Sciatic nerve (tissue), 2 donors: ENCODE measurements at regions not wholly inside any gene's neighbourhood (a gene's known extent, or its start where the extent isn't known, plus 50 kb on each side); places are given as distances from the start of the nearest gene placed in this dataset.

Experiments
- ATAC-seq: fragments of 200-7000 bp; cut with Tn5 transposase; one replicate; pipeline ENCODE4 v1.9.1; 2020; ENCODE audit warnings: mild to moderate bottlenecking, moderate library complexity
- DNase-seq: peaks from one replicate; pipeline ENCODE4 v3.0.0-alpha.2; 2020; ENCODE audit warnings: low spot score
- intact Hi-C: fragments of 100-400 bp; cut with DNase I; formaldehyde crosslinking; loops from one replicate; pipeline ENCODE4 v1.14.2; 2022
- donor health status: DM: no; HTN: no; CAD: no.
- donor health status: DM: no; HTN: no; CAD: no.

- no peak for ATAC-seq
- intact Hi-C loops: no loop called here
- no peak for DNase-seq
Observed at GRCh38 chr3:94543161-94543560, 480.3 kb downstream of the NSUN3 start.

DNA sequence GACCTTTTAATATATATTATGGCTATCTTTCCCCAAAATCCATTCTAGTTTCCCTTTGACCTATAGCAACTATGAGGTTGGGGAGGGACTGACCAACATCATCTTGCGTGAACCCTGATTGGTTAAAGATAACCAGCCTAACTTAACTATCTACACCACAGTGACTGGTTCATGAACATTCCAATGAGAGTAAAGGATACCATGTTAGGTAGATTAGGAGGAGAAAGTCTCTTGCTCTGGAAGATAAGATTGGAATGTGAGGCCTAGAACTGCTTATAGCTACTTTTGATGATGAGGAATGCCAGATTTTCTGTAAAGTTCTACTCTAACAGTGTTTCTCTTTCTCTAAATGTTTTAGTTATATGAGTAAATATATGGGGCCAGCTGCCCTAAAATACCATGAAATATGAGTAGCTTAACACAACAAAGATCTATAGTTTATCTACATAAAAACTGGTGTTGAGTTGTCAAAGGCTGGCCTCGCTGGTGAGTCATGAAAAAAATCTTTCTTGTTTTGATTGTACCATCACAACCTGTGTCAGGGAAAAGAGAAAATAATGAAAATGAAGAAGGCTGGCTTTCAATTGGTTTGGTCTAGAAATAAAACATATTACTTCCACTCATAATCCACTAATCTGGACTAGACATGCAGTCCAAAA is 481.4 kb downstream of the NSUN3 start:
- DNase-seq: no peak
- intact Hi-C loops: no loop called here
- no peak for ATAC-seq

- ATAC-seq: no peak
- intact Hi-C loops: no loop called here
Observed at GRCh38 chr3:94548581-94549316, 485.9 kb downstream of the NSUN3 start.

GRCh38 chr3:94561094-94561493 is 498.2 kb downstream of the NSUN3 start:
- no peak for DNase-seq
- intact Hi-C loops: no loop called here
- no peak for ATAC-seq

More at GRCh38 chr3:94548581-94549316, 485.9 kb downstream of the NSUN3 start:
- DNase-seq: no peak

- DNase-seq (no peak), ATAC-seq (no peak)
- intact Hi-C loops: no loop called here
Observed at GRCh38 chr3:94564247-94564646, 501.4 kb downstream of the NSUN3 start.

DNA sequence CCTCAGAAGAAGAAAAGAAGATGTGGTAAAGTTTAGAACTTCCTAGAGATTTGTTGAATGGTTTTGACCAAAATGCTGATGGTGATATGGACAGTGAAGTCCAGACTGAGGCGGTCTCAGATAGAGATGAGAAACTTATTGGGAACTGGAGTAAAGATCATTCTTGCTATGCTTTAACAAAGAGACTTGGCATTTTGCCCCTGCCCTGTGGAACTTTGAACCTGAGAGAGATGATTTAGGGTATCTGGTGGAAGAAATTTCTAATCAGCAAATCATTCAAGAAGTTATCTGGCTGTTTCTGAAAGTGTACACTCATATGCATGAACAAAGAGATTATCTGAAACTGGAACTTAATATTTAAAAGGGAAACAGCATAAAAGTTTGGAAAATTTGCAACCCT is 505.2 kb downstream of the NSUN3 start:
- DNase-seq: no peak
- intact Hi-C loops: no loop called here
- ATAC-seq: no peak

GRCh38 chr3:94573337-94573736 is 510.5 kb downstream of the NSUN3 start:
- intact Hi-C loops: no loop called here
- ATAC-seq (no peak), DNase-seq (no peak)

GRCh38 chr3:94587291-94587690 is 524.4 kb downstream of the NSUN3 start:
- intact Hi-C loops: no loop called here
- ATAC-seq (no peak), DNase-seq (no peak)

DNA sequence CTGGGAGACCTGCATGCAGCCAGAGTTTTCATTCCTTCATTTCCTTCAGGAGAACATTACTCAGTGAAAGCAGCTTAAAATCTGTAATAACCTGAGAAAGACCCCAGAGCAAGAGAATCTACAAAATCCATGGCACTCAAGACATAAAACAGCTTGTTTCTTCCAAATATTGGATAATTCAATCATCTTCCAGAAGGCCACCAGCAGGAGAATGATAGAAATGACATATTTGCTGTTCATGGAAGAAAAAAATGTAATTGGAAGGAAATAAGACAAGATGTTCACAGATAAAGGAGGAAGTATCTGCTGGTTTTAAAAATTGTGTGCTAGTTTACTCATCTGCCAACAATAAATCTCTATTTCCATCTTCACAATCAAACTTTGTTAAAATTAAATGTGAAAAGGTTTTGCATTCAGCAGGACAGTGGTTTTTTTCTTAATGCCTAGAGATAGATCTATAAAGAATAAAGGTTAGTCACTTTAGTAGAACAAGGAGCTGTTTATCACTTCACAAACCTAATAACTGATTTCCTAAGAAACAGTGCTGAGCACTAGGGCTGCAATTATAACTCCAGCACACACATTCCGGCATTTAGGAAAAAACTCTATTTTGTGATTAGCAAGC is 530.8 kb downstream of the NSUN3 start:
- intact Hi-C loops: no loop called here
- ATAC-seq (no peak), DNase-seq (no peak)

GRCh38 chr3:94596141-94596540 is 533.3 kb downstream of the NSUN3 start:
- DNase-seq (no peak), ATAC-seq (no peak)
- intact Hi-C loops: no loop called here

DNA sequence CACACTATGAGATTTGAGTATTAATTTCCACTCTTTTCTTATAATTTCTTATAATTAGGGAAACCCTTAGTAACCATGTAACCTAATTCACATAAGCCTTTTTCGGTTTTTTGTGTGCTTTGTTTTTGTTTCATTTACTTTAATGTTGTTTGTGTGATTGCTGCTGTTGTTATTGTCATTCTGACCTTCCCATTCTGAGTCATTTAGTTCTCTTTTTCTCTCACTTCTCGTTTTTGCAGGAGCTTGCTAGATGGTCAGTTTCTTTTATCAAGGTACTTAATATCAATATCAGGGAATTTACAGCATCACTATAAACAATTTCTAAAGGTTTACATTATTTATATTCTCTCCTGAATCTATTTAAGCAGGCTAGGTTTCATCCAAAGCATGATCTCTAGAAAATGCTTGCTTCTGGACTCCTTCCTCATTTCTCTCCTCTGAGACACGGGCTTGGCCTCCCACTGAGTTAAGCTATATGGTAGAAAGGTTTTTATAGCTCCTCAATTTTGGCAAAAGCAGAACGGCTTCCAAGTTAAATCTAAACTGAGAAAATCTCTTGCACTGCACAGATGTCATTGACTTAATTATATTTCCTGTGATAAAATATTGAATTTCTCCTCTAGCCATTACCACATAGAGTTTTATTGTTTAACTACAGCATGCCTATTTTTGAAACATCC is 534.2 kb downstream of the NSUN3 start:
- ATAC-seq (no peak), DNase-seq (no peak)
- intact Hi-C loops: no loop called here

DNA sequence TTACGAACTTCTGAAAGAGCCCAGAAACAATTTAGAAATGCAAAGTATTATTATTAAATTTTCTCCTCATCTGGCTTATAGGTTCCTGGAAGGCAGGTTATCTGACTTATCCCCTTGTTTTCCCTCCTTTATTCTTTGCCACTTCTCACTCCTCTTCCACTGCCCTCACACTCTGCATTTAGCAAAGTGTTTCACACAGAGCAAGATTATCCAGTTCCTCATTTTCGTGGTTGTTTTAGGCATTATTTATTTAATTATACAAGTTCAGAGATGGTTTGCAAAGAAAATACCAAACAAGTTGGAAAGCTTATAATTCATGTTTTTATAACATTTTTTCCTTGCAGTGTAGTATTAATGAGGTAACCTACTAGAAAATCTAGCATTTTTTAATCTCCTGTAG is 544.9 kb downstream of the NSUN3 start:
- intact Hi-C loops: no loop called here
- no peak for ATAC-seq
- DNase-seq: no peak

DNA sequence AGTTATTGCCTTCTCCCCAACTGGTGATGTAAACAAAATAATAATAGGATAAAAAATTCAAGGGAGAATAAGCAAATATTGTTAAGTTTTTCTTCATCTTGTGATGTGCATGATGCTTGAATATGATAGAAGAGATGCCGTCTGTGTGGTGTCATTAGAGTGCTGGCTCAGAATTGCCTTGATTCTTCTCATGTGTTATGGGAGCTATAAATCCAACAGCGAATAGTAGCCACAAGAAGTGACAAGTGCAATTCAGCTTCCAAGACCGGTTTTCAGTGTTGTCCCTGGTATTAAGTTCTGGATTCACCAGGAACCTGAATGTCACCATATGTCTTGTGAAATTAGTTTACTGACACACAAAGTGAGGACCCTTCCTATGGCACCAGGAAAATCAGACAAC is 547.0 kb downstream of the NSUN3 start:
- DNase-seq (no peak), ATAC-seq (no peak)
- intact Hi-C loops: no loop called here

DNA sequence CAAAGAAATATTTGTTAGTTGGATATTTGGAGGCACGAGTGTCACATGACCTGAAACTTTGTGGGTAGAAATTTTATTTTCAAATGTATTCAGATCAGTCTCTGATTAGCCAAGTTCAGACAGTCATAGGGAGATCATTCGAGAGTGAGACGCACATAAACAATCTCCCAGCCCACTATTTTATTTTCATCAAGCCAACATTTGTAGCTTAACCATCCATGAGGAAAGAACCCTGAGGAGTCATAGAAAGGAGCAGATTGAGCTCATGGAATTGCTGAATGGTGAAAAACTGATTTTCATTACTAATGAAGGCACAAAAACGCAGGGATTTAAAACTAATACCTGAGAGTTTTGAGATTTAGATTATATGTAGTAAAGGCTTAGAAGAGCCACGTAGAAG is 548.7 kb downstream of the NSUN3 start:
- no peak for ATAC-seq
- intact Hi-C loops: no loop called here

DNA sequence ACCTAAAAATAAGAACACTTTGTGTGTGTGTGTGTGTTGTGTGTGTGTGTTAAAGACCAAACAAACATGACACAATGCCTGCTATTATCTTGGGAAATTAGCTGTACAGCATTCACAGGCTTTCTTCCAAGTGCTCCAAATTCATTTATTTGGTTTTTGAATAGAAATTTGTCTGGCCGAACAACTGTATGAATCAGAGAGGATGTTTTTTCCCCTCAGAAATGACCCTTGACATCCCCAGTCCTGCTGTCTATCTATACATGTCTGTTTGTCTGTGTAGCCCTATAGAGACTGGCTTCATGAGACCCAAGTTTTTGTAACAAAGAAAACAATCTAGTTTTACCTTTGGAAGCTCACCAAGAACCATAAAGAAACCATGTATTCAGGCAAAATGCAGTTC is 549.8 kb downstream of the NSUN3 start:
- no peak for DNase-seq
- no peak for ATAC-seq
- intact Hi-C loops: no loop called here

More for the DNA sequence above, 548.7 kb downstream of the NSUN3 start:
- DNase-seq: no peak

GRCh38 chr3:94614192-94614591 is 551.3 kb downstream of the NSUN3 start:
- DNase-seq (no peak), ATAC-seq (no peak)
- intact Hi-C loops: no loop called here

- DNase-seq: no peak
- no peak for ATAC-seq
- intact Hi-C loops: no loop called here
Observed at GRCh38 chr3:94615275-94616065, 552.6 kb downstream of the NSUN3 start.

DNA sequence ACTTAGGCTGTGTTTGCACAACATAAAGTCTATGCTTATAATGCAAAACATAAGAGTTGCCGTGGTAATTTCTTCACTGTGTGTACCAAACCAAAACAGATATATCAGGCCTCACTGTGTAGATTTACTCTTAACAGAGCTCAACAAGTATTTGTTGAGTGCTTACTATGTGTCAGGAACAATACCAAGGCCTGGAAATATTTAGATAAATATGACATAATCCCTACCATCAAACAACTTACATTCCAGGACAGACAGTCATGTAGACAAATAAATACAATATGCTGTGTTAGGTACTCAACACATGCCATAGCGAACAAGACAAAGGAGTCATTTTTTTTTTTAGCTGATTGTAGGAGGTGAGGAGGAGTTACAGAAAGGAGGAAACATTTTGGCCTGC is 554.0 kb downstream of the NSUN3 start:
- ATAC-seq: no peak
- no peak for DNase-seq
- intact Hi-C loops: no loop called here

GRCh38 chr3:94617312-94617711 is 554.5 kb downstream of the NSUN3 start:
- intact Hi-C loops: no loop called here
- ATAC-seq: no peak
- no peak for DNase-seq
